ENCODE measurements at regions not wholly inside any gene's neighbourhood (a gene's known extent, or its start where the extent isn't known, plus 50 kb on each side); places are given as distances from the start of the nearest gene placed in this dataset.

GRCh38 chrX:120795301-120795700 lies 80.4 kb downstream of the CT47B1 start:
- H3K4me3 ChIP-seq (ENCODE audit: low read depth, low read length): no peak overlapping the region
- POLR2A ChIA-PET: no interaction called here
- no peak overlapping the region for H3K27ac ChIP-seq (ENCODE audit: extremely low read depth, low read depth, low read length)
- TF ChIP-seq ZNF777 (tag by site-specific recombination; IDR thresholded peaks at IDR 0.05; ENCODE audit: borderline replicate concordance) (no peak), ZNF341 (tag by site-specific recombination; IDR thresholded peaks at IDR 0.05; ENCODE audit: low read depth) (no peak), ZNF146 (tag by site-specific recombination; IDR thresholded peaks at IDR 0.05) (no peak), ZNF335 (tag by site-specific recombination; conservative IDR thresholded peaks at IDR 0.05) (no peak), ZNF549 (tag by site-specific recombination; IDR thresholded peaks at IDR 0.05) (no peak), KLF8 (tag by site-specific recombination; IDR thresholded peaks at IDR 0.05) (no peak), RBAK (tag by site-specific recombination; IDR thresholded peaks at IDR 0.05) (no peak), ZBTB26 (tag by site-specific recombination; optimal IDR thresholded peaks at IDR 0.05) (no peak), MYNN (tag by site-specific recombination; IDR thresholded peaks at IDR 0.05; ENCODE audit: borderline replicate concordance) (no peak), ZNF837 (tag by site-specific recombination; IDR thresholded peaks at IDR 0.05) (no peak), ZNF555 (tag by site-specific recombination; conservative IDR thresholded peaks at IDR 0.05) (no peak), ZNF580 (tag by site-specific recombination; IDR thresholded peaks at IDR 0.05) (no peak), ZNF658 (tag by site-specific recombination; IDR thresholded peaks at IDR 0.05) (no peak)
- no peaks in the 10 kb centered on the region for H3K9me3 ChIP-seq (ENCODE audit: control insufficient read depth, insufficient read depth, low read depth, low read length)
- no peaks in the 10 kb centered on the region for H3K4me1 ChIP-seq (ENCODE audit: control insufficient read depth, insufficient read depth, low read length)
- CTCF ChIA-PET: no interaction called here
- H3K36me3 ChIP-seq (ENCODE audit: control insufficient read depth in 2 of 2, insufficient read depth in 1 of 2, low read length in 2 of 2): no peaks in the 10 kb centered on the region

GRCh38 chrX:120794525-120794975 lies 81.1 kb downstream of the CT47B1 start:
- CTCF ChIA-PET: no interaction called here
- POLR2A ChIA-PET: no interaction called here
- TF ChIP-seq ZNF529 (tag by site-specific recombination; IDR thresholded peaks at IDR 0.05; ENCODE audit: insufficient replicate concordance) (no peak), ZNF521 (tag by site-specific recombination; IDR thresholded peaks at IDR 0.05) (no peak), SP7 (tag by site-specific recombination; IDR thresholded peaks at IDR 0.05) (no peak), ZNF155 (tag by site-specific recombination; IDR thresholded peaks at IDR 0.05) (no peak), ZNF121 (tag by site-specific recombination; IDR thresholded peaks at IDR 0.05) (no peak), ZNF416 (tag by site-specific recombination; IDR thresholded peaks at IDR 0.05) (no peak), SETDB1 (IDR thresholded peaks at IDR 0.05; ENCODE audit: insufficient read length, low read length) (no peak), ZNF600 (tag by site-specific recombination; IDR thresholded peaks at IDR 0.05) (no peak), PRDM6 (tag by site-specific recombination; IDR thresholded peaks at IDR 0.05) (no peak)
- Histone ChIP-seq H3K27ac (ENCODE audit: extremely low read depth, low read depth, low read length) (no peak overlapping the region), H3K36me3 (ENCODE audit: control insufficient read depth in 2 of 2, insufficient read depth in 1 of 2, low read length in 2 of 2) (no peaks in the 10 kb centered on the region), H3K4me1 (ENCODE audit: control insufficient read depth, insufficient read depth, low read length) (no peaks in the 10 kb centered on the region), H3K4me3 (ENCODE audit: low read depth, low read length) (no peak overlapping the region), H3K9me3 (ENCODE audit: control insufficient read depth, insufficient read depth, low read depth, low read length) (no peaks in the 10 kb centered on the region)

GRCh38 chrX:120793098-120793497 lies 82.6 kb downstream of the CT47B1 start:
- POLR2A ChIA-PET: no interaction called here
- Histone ChIP-seq H3K4me1 (ENCODE audit: control insufficient read depth, insufficient read depth, low read length) (no peaks in the 10 kb centered on the region), H3K36me3 (ENCODE audit: control insufficient read depth in 2 of 2, insufficient read depth in 1 of 2, low read length in 2 of 2) (no peaks in the 10 kb centered on the region), H3K9me3 (ENCODE audit: control insufficient read depth, insufficient read depth, low read depth, low read length) (no peaks in the 10 kb centered on the region), H3K27ac (ENCODE audit: extremely low read depth, low read depth, low read length) (no peak overlapping the region), H3K4me3 (ENCODE audit: low read depth, low read length) (no peak overlapping the region)
- TF ChIP-seq ZNF549 (tag by site-specific recombination; IDR thresholded peaks at IDR 0.05): no peak
- peak; percentile 75 for TF ChIP-seq ATF2 (tag by site-specific recombination; IDR thresholded peaks at IDR 0.05; ENCODE audit: low read depth)
- CTCF ChIA-PET: no interaction called here

Data from HEK293 (cell line).